ENCODE measurements at regions not wholly inside any gene's neighbourhood (a gene's known extent, or its start where the extent isn't known, plus 50 kb on each side); places are given as distances from the start of the nearest gene placed in this dataset.

GRCh38 chr7:1287752-1288201 lies 55.1 kb downstream of the UNCX start:
- no peak for TF ChIP-seq CTCF (conservative IDR thresholded peaks at IDR 0.05)
- TF ChIP-seq EZH2 (IDR thresholded peaks at IDR 0.05; ENCODE audit: low read depth): no peak

All from PC-9 (cell line).